ENCODE measurements at regions not wholly inside any gene's neighbourhood (a gene's known extent, or its start where the extent isn't known, plus 50 kb on each side); places are given as distances from the start of the nearest gene placed in this dataset.
A peak's percentile ranks its signal among the peaks of the same experiment; 100 is the strongest.

- no peak for DNase-seq (ENCODE audit: low read depth)
Measured at GRCh38 chr12:111076611-111077451, 156.5 kb upstream of the MYL2 start.

- no peak for DNase-seq (ENCODE audit: low read depth)
Measured at GRCh38 chr12:111076199-111076598, 155.8 kb upstream of the MYL2 start.

- no peak for DNase-seq (ENCODE audit: low read depth)
Measured at GRCh38 chr12:111074965-111075364, 154.6 kb upstream of the MYL2 start.

- DNase-seq (ENCODE audit: low read depth) = no peak
Measured at GRCh38 chr12:111074559-111074958, 154.2 kb upstream of the MYL2 start.

- no peak for DNase-seq (ENCODE audit: low read depth)
Measured at GRCh38 chr12:111073370-111073769, 153.0 kb upstream of the MYL2 start.

- no peak for DNase-seq (ENCODE audit: low read depth)
Measured at GRCh38 chr12:111072299-111072698, 151.9 kb upstream of the MYL2 start.

- DNase-seq (ENCODE audit: low read depth) = no peak
Measured at GRCh38 chr12:111069886-111070285, 149.5 kb upstream of the MYL2 start.

GRCh38 chr12:111068290-111068689 lies 147.9 kb upstream of the MYL2 start:
- no peak for DNase-seq (ENCODE audit: low read depth)

GRCh38 chr12:111067498-111067897 lies 147.1 kb upstream of the MYL2 start:
- DNase-seq (ENCODE audit: low read depth) = no peak

GRCh38 chr12:111066744-111067437 lies 146.5 kb upstream of the MYL2 start:
- no peak for DNase-seq (ENCODE audit: low read depth)

GRCh38 chr12:111064982-111065381 lies 144.6 kb upstream of the MYL2 start:
- no peak for DNase-seq (ENCODE audit: low read depth)

GRCh38 chr12:111064154-111064553 lies 143.8 kb upstream of the MYL2 start:
- no peak for DNase-seq (ENCODE audit: low read depth)

GRCh38 chr12:111063295-111064026 lies 143.1 kb upstream of the MYL2 start:
- DNase-seq (ENCODE audit: low read depth) = no peak

GRCh38 chr12:111057701-111058425 lies 137.5 kb upstream of the MYL2 start:
- DNase-seq (ENCODE audit: low read depth) = no peak

GRCh38 chr12:111056618-111057521 lies 136.5 kb upstream of the MYL2 start:
- DNase-seq (ENCODE audit: low read depth) = peak; percentile 30

- no peak for DNase-seq (ENCODE audit: low read depth)
Measured at GRCh38 chr12:111055181-111055880, 135.0 kb upstream of the MYL2 start.

- no peak for DNase-seq (ENCODE audit: low read depth)
Measured at GRCh38 chr12:111048991-111049390, 128.6 kb upstream of the MYL2 start.

- no peak for DNase-seq (ENCODE audit: low read depth)
Measured at GRCh38 chr12:111046896-111047295, 126.5 kb upstream of the MYL2 start.

GRCh38 chr12:111045941-111046340 lies 125.6 kb upstream of the MYL2 start:
- DNase-seq (ENCODE audit: low read depth) = no peak

GRCh38 chr12:111041091-111041490 lies 120.7 kb upstream of the MYL2 start:
- no peak for DNase-seq (ENCODE audit: low read depth)
